Peyer's patch (tissue), 4 donors: ENCODE measurements at regions not wholly inside any gene's neighbourhood (a gene's known extent, or its start where the extent isn't known, plus 50 kb on each side); places are given as distances from the start of the nearest gene placed in this dataset.

Experiments used
- DNase-seq, 3 donors: peaks; one replicate each; pipeline ENCODE4 v3.0.0-alpha.2; 2017 to 2019
- H3K27ac ChIP-seq, 4 donors: fragments of 200-600 bp; sonication (generic); one replicate each; pipeline ENCODE4 v1.5.1; 2016 to 2019
- H3K27me3 ChIP-seq, 2 donors: fragments of 200-600 bp; sonication (generic); one replicate each; pipeline ENCODE4 v1.5.1; 2019
- H3K36me3 ChIP-seq, 3 donors: fragments of 200-600 bp; sonication (generic); one replicate each; pipeline ENCODE4 v1.5.1; 2016 to 2019
- H3K4me1 ChIP-seq, 4 donors: fragments of 200-600 bp; sonication (generic); one replicate each; pipeline ENCODE4 v1.5.1; 2016 to 2019
- H3K4me3 ChIP-seq, 4 donors: fragments of 200-600 bp; sonication (generic); 1 replicate in 3 of 4; 2 replicates in 1 of 4; pipeline ENCODE4 v1.5.1; 2016 to 2019; ENCODE audit warnings: mild to moderate bottlenecking in 1 of 4
- H3K9me3 ChIP-seq, 4 donors: fragments of 200-600 bp; sonication (generic); one replicate each; pipeline ENCODE4 v1.5.1; 2016 to 2019; ENCODE audit warnings: mild to moderate bottlenecking in 1 of 4
- CTCF ChIP-seq, 6 experiments: fragments of 450-650 bp in 4 of 6; fragments of 200-600 bp in 2 of 6; sonication (generic) in 1 of 6; IDR thresholded peaks; one replicate each; pipeline ENCODE4 v1.5.1; 2017 to 2019; ENCODE audit warnings: antibody characterized with exemption in 6 of 6, mild to moderate bottlenecking in 3 of 6, moderate library complexity in 1 of 6
- POLR2A ChIP-seq, 2 donors: fragments of 450-650 bp; IDR thresholded peaks; one replicate each; pipeline ENCODE4 v1.5.1; 2017; ENCODE audit warnings: antibody characterized with exemption in 2 of 2, mild to moderate bottlenecking in 2 of 2, moderate library complexity in 2 of 2

DNA sequence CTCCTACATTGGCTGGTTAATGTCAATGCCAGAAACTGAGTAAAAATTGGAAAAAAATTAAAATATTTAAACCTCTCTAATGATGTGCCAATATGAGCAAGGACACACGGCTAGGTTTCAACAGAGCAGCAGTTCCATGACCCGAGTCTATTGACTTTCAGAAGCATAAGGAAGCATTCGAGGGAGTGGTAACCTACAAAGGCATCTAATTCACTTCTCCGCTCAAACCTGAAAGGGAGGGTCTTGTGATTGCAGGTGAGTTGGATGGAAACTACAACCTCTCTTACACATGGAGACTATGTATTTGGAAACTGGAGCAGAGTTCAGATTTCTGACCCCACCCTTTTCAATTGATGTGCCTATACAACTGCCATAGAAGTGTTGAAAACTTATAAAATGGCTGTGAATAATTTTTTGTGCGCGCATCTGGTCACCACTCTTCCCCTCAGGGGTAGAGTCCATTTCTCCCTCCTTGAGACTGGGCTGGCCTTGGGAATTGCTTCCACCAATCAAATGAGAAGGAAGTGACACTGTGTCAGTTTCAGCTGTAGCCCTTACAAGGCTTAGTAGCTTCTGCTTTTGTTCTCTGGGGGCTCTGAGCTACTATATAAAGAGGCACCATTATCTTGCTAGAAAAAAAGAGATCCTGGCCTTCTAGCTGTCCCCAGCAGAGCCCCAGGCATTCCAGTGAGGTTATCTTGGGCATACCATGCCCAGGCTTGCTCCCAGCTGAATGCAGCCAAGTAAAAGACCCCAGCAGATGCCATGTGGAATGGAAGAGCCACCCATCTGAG lies 278.0 kb downstream of the EPHA4 start:
- DNase-seq: no peak
- no peaks in the 10 kb centered on the region for H3K9me3 ChIP-seq
- H3K27me3 ChIP-seq: no peaks in the 10 kb centered on the region
- H3K4me3 ChIP-seq: no peak overlapping the region
- no peaks in the 10 kb centered on the region for H3K36me3 ChIP-seq
- no peak overlapping the region for H3K27ac ChIP-seq
- TF ChIP-seq POLR2A (IDR thresholded peaks at IDR 0.05) (no peak), CTCF (IDR thresholded peaks at IDR 0.05) (no peak)
- no peaks in the 10 kb centered on the region for H3K4me1 ChIP-seq

DNA sequence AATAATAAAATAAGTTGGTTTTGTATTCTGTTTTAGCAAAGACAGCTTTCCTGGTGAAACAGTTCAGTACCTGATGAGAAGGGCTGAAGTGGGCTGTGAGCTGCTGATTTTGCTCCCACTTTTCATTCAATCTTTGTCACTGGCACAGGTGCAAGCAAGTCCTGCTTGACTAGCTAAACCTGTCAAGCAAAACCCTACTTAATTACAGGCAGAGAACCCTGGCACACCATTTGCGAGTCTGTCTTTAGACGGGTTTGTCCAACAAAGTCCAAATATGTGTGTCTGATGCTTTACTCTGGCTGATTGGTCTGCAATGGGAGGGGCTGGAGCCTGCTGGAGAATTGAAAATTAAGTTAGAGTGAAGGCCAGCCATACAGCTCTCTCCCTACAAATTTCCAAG lies 267.2 kb downstream of the EPHA4 start:
- Histone ChIP-seq H3K27me3 (no peaks in the 10 kb centered on the region), H3K27ac (no peak overlapping the region), H3K4me1 (no peaks in the 10 kb centered on the region), H3K36me3 (no peaks in the 10 kb centered on the region), H3K9me3 (no peaks in the 10 kb centered on the region), H3K4me3 (no peak overlapping the region)
- no peak for DNase-seq
- TF ChIP-seq POLR2A (IDR thresholded peaks at IDR 0.05) (no peak), CTCF (IDR thresholded peaks at IDR 0.05) (no peak)

GRCh38 chr2:221308507-221309066 lies 263.5 kb downstream of the EPHA4 start:
- no peaks in the 10 kb centered on the region for H3K4me1 ChIP-seq
- DNase-seq: no peak
- H3K27ac ChIP-seq: no peak overlapping the region
- no peak overlapping the region for H3K4me3 ChIP-seq
- H3K36me3 ChIP-seq: no peaks in the 10 kb centered on the region
- H3K27me3 ChIP-seq: no peaks in the 10 kb centered on the region
- no peaks in the 10 kb centered on the region for H3K9me3 ChIP-seq
- TF ChIP-seq CTCF (IDR thresholded peaks at IDR 0.05): no peak
- TF ChIP-seq POLR2A (IDR thresholded peaks at IDR 0.05): no peak

GRCh38 chr2:221309892-221310583 lies 262.1 kb downstream of the EPHA4 start:
- TF ChIP-seq CTCF (IDR thresholded peaks at IDR 0.05) (no peak), POLR2A (IDR thresholded peaks at IDR 0.05) (no peak)
- no peaks in the 10 kb centered on the region for H3K9me3 ChIP-seq
- H3K4me1 ChIP-seq: no peaks in the 10 kb centered on the region
- no peak for DNase-seq
- H3K4me3 ChIP-seq: no peak overlapping the region
- H3K27me3 ChIP-seq: no peaks in the 10 kb centered on the region
- H3K36me3 ChIP-seq: no peaks in the 10 kb centered on the region
- no peak overlapping the region for H3K27ac ChIP-seq

- Histone ChIP-seq H3K27ac (no peak overlapping the region), H3K4me1 (no peaks in the 10 kb centered on the region), H3K4me3 (no peak overlapping the region), H3K27me3 (no peaks in the 10 kb centered on the region), H3K9me3 (no peaks in the 10 kb centered on the region), H3K36me3 (no peaks in the 10 kb centered on the region)
- DNase-seq: no peak
- no peak for TF ChIP-seq POLR2A (IDR thresholded peaks at IDR 0.05)
- no peak for TF ChIP-seq CTCF (IDR thresholded peaks at IDR 0.05)
Observed at GRCh38 chr2:221310730-221311129, 261.4 kb downstream of the EPHA4 start.
